Peyer's patch (tissue), 4 donors: ENCODE measurements at regions not wholly inside any gene's neighbourhood (a gene's known extent, or its start where the extent isn't known, plus 50 kb on each side); places are given as distances from the start of the nearest gene placed in this dataset.

Experiments
- POLR2A ChIP-seq, 2 donors: fragments of 450-650 bp; IDR thresholded peaks; one replicate each; pipeline ENCODE4 v1.5.1; 2017; ENCODE audit warnings: antibody characterized with exemption in 2 of 2, mild to moderate bottlenecking in 2 of 2, moderate library complexity in 2 of 2
- TF ChIP-seq, protein P1 (sequence below), 6 experiments: fragments of 450-650 bp in 4 of 6; fragments of 200-600 bp in 2 of 6; sonication (generic) in 1 of 6; IDR thresholded peaks; one replicate each; pipeline ENCODE4 v1.5.1; 2017 to 2019; ENCODE audit warnings: antibody characterized with exemption in 6 of 6, mild to moderate bottlenecking in 3 of 6, moderate library complexity in 1 of 6

DNA sequence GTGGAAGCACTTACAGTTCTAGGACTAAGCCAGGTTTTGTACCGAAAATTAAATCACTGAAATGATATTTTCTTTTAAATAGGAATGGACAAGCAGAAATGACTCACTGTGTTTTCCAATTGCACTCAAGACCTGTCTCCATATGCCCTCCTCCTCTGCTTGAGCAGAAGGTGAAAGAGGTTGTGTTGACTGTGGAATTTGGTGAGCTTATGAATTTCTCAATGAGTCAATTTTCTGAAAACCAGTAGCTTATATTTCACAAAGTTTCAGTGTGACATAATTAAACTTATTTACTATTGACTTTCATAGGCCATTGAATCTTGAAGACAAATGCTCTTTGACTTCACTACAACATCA, 249.9 kb downstream of the NPR3 start:
- TF ChIP-seq, protein P1, sequence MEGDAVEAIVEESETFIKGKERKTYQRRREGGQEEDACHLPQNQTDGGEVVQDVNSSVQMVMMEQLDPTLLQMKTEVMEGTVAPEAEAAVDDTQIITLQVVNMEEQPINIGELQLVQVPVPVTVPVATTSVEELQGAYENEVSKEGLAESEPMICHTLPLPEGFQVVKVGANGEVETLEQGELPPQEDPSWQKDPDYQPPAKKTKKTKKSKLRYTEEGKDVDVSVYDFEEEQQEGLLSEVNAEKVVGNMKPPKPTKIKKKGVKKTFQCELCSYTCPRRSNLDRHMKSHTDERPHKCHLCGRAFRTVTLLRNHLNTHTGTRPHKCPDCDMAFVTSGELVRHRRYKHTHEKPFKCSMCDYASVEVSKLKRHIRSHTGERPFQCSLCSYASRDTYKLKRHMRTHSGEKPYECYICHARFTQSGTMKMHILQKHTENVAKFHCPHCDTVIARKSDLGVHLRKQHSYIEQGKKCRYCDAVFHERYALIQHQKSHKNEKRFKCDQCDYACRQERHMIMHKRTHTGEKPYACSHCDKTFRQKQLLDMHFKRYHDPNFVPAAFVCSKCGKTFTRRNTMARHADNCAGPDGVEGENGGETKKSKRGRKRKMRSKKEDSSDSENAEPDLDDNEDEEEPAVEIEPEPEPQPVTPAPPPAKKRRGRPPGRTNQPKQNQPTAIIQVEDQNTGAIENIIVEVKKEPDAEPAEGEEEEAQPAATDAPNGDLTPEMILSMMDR (IDR thresholded peaks at IDR 0.05), result no peak
- no peak for TF ChIP-seq POLR2A (IDR thresholded peaks at IDR 0.05)
